ENCODE measurements at regions not wholly inside any gene's neighbourhood (a gene's known extent, or its start where the extent isn't known, plus 50 kb on each side); places are given as distances from the start of the nearest gene placed in this dataset.

GRCh38 chr6:156376091-156376490 lies 401.1 kb upstream of the ARID1B start:
- Histone ChIP-seq H3K9me3 (ENCODE audit: control insufficient read depth, insufficient read depth, low read length) (no peaks in the 10 kb centered on the region), H3K79me1 (ENCODE audit: low read depth in 1 of 2, low read length in 2 of 2) (no peaks in the 10 kb centered on the region), H2BK20ac (ENCODE audit: low read depth, low read length) (no peak overlapping the region), H2BK15ac (ENCODE audit: low read depth, low read length) (no peak overlapping the region), H2BK120ac (ENCODE audit: low read depth, low read length) (no peak overlapping the region), H3K4ac (ENCODE audit: low read depth, low read length) (no peak overlapping the region), H3K14ac (replicated peaks; ENCODE audit: low read depth, low read length) (no peak overlapping the region), H3K4me3 (ENCODE audit: insufficient read depth, low read depth, low read length) (no peak overlapping the region), H3K9me1 (ENCODE audit: insufficient read depth, low read length) (no peaks in the 10 kb centered on the region), H2AK9ac (replicated peaks; ENCODE audit: low read depth, low read length, poor library complexity) (no peak overlapping the region), H3K4me1 (ENCODE audit: control insufficient read depth, insufficient read depth, low read length) (no peaks in the 10 kb centered on the region; the same call in 1 of the 2 replicates), H3K4me2 (ENCODE audit: low read depth, low read length) (no peak overlapping the region), H4K8ac (ENCODE audit: low read depth in 2 of 2, low read length in 2 of 2) (no peak overlapping the region), H3K18ac (ENCODE audit: low read depth, low read length) (no peak overlapping the region), H3K9ac (ENCODE audit: low read depth, low read length) (no peak overlapping the region), H3K27me3 (ENCODE audit: control insufficient read depth, insufficient read depth, low read length) (peaks cover 3% of the 10 kb centered on the region; the same call in 1 of the 2 replicates), H3K27ac (ENCODE audit: insufficient read depth, low read length) (no peak overlapping the region), H2BK5ac (ENCODE audit: low read depth, low read length, poor library complexity, severe bottlenecking) (no peak overlapping the region), H4K5ac (ENCODE audit: low read depth, low read length) (no peak overlapping the region), H2AFZ (replicated peaks; ENCODE audit: low read length, poor library complexity) (no peak overlapping the region), H3K56ac (ENCODE audit: extremely low read depth, insufficient read depth, low read length) (no peak overlapping the region), H4K91ac (ENCODE audit: insufficient read depth, low read depth, low read length) (no peak overlapping the region), H3K36me3 (ENCODE audit: control insufficient read depth, insufficient read depth, low read length) (no peaks in the 10 kb centered on the region), H3K23ac (ENCODE audit: low read depth, low read length) (no peak overlapping the region), H4K20me1 (ENCODE audit: insufficient read depth, low read length) (no peaks in the 10 kb centered on the region), H2AK5ac (ENCODE audit: low read depth, low read length) (no peak overlapping the region)
- in situ Hi-C loops (cut with MboI; ENCODE audit: low sequenced_read_pairs) (no loop called here), dilution Hi-C loops (cut with HindIII; ENCODE audit: low sequenced_read_pairs, unreplicated experiment) (no loop called here), intact Hi-C loops (cut with micrococcal nuclease) (no loop called here)
- POLR2A ChIA-PET (ENCODE audit: unreplicated experiment), result no interaction called here
- DNase-seq (no peak), ATAC-seq (ENCODE audit: low read depth) (no peak)
- BruUV-seq (replicated peaks), result no TSS peak
- CTCF ChIA-PET, result no interaction called here
- TF ChIP-seq FOS (IDR thresholded peaks at IDR 0.05; ENCODE audit: low read depth, low read length), result no peak
